ENCODE measurements at regions not wholly inside any gene's neighbourhood (a gene's known extent, or its start where the extent isn't known, plus 50 kb on each side); places are given as distances from the start of the nearest gene placed in this dataset.

GRCh38 chr10:31081937-31082840 lies 50.5 kb upstream of the ZNF438 start:
- no peak for DNase-seq

GRCh38 chr10:31083765-31084184 lies 52.1 kb upstream of the ZNF438 start:
- peak; percentile 74 for DNase-seq

- DNase-seq = no peak
These were observed 55.3 kb upstream of the ZNF438 start for GRCh38 chr10:31087011-31087410.

- DNase-seq = no peak
These were observed 56.2 kb upstream of the ZNF438 start for GRCh38 chr10:31087851-31088250.

- no peak for DNase-seq
These were observed 59.4 kb upstream of the ZNF438 start for GRCh38 chr10:31090894-31091607.

GRCh38 chr10:31095677-31096560 lies 64.3 kb upstream of the ZNF438 start:
- no peak for DNase-seq

- DNase-seq = no peak
These were observed 66.4 kb upstream of the ZNF438 start for GRCh38 chr10:31098046-31098445.

- no peak for DNase-seq
These were observed 67.4 kb upstream of the ZNF438 start for GRCh38 chr10:31099094-31099493.

GRCh38 chr10:31099664-31100063 lies 68.0 kb upstream of the ZNF438 start:
- DNase-seq = peak; percentile 72

- DNase-seq = no peak
These were observed 68.5 kb upstream of the ZNF438 start for GRCh38 chr10:31100115-31100601.

- DNase-seq = no peak
These were observed 69.0 kb upstream of the ZNF438 start for GRCh38 chr10:31100662-31101061.

- peak; percentile 82 for DNase-seq
These were observed 69.5 kb upstream of the ZNF438 start for GRCh38 chr10:31101123-31101522.

- no peak for DNase-seq
These were observed 70.8 kb upstream of the ZNF438 start for GRCh38 chr10:31102421-31102820.

- DNase-seq = no peak
These were observed 71.4 kb upstream of the ZNF438 start for GRCh38 chr10:31103112-31103511.

GRCh38 chr10:31112961-31113360 lies 81.3 kb upstream of the ZNF438 start:
- DNase-seq = no peak

GRCh38 chr10:31116226-31116625 lies 84.6 kb upstream of the ZNF438 start:
- no peak for DNase-seq

- no peak for DNase-seq
These were observed 86.9 kb upstream of the ZNF438 start for GRCh38 chr10:31118556-31118955.

GRCh38 chr10:31120392-31120791 lies 88.7 kb upstream of the ZNF438 start:
- no peak for DNase-seq

- no peak for DNase-seq
These were observed 89.5 kb upstream of the ZNF438 start for GRCh38 chr10:31120961-31121685.

- DNase-seq = no peak
These were observed 90.3 kb upstream of the ZNF438 start for GRCh38 chr10:31121757-31122577.

GRCh38 chr10:31123946-31124345 lies 92.3 kb upstream of the ZNF438 start:
- DNase-seq = no peak
